Activated naive CD8-positive, alpha-beta T cell treated with anti-CD3 and anti-CD28 coated beads for 36 hours (primary cell): ENCODE measurements at regions not wholly inside any gene's neighbourhood (a gene's known extent, or its start where the extent isn't known, plus 50 kb on each side); places are given as distances from the start of the nearest gene placed in this dataset.

ENCODE experiments used
- DNase-seq: peaks from one replicate; pipeline ENCODE4 v3.0.0; 2021
- H3K27ac Mint-ChIP-seq: one replicate; pipeline ENCODE4 v1.8.0; 2022; ENCODE audit warnings: mild to moderate bottlenecking, moderate library complexity, mixed read lengths
- H3K27me3 Mint-ChIP-seq: one replicate; pipeline ENCODE4 v1.8.0; 2022; ENCODE audit warnings: mild to moderate bottlenecking, mixed read lengths
- H3K36me3 Mint-ChIP-seq: one replicate; pipeline ENCODE4 v1.8.0; 2021; ENCODE audit warnings: mild to moderate bottlenecking, mixed read lengths
- H3K4me1 Mint-ChIP-seq: one replicate; pipeline ENCODE4 v1.8.0; 2021; ENCODE audit warnings: mixed read lengths
- H3K4me3 Mint-ChIP-seq: one replicate; pipeline ENCODE4 v1.8.0; 2022; ENCODE audit warnings: mild to moderate bottlenecking, moderate library complexity, mixed read lengths
- H3K9me3 Mint-ChIP-seq: one replicate; pipeline ENCODE4 v1.8.0; 2022; ENCODE audit warnings: mixed read lengths

GRCh38 chr2:34371711-34372110 is 772.6 kb upstream of the FAM98A start:
- no peak overlapping the region for H3K4me3 Mint-ChIP-seq
- no peak overlapping the region for H3K27ac Mint-ChIP-seq
- no peaks in the 10 kb centered on the region for H3K27me3 Mint-ChIP-seq
- DNase-seq: no peak
- H3K36me3 Mint-ChIP-seq: no peaks in the 10 kb centered on the region
- no peaks in the 10 kb centered on the region for H3K9me3 Mint-ChIP-seq
- H3K4me1 Mint-ChIP-seq: no peaks in the 10 kb centered on the region

- DNase-seq: no peak
Measured at GRCh38 chr2:34368304-34368703, 769.2 kb upstream of the FAM98A start.

GRCh38 chr2:34365932-34366331 is 766.8 kb upstream of the FAM98A start:
- H3K4me3 Mint-ChIP-seq: no peak overlapping the region
- no peaks in the 10 kb centered on the region for H3K27me3 Mint-ChIP-seq
- peaks cover 4% of the 10 kb centered on the region for H3K9me3 Mint-ChIP-seq
- no peak for DNase-seq
- H3K27ac Mint-ChIP-seq: no peak overlapping the region
- no peaks in the 10 kb centered on the region for H3K36me3 Mint-ChIP-seq
- H3K4me1 Mint-ChIP-seq: no peaks in the 10 kb centered on the region

More at GRCh38 chr2:34368304-34368703, 769.2 kb upstream of the FAM98A start:
- peaks cover 4% of the 10 kb centered on the region for H3K9me3 Mint-ChIP-seq
- H3K27ac Mint-ChIP-seq: no peak overlapping the region
- H3K4me1 Mint-ChIP-seq: no peaks in the 10 kb centered on the region
- no peaks in the 10 kb centered on the region for H3K36me3 Mint-ChIP-seq
- H3K27me3 Mint-ChIP-seq: no peaks in the 10 kb centered on the region
- H3K4me3 Mint-ChIP-seq: no peak overlapping the region

GRCh38 chr2:34365512-34365911 is 766.4 kb upstream of the FAM98A start:
- Mint-ChIP-seq H3K4me1 (no peaks in the 10 kb centered on the region), H3K9me3 (peaks cover 4% of the 10 kb centered on the region), H3K36me3 (no peaks in the 10 kb centered on the region), H3K27ac (no peak overlapping the region), H3K27me3 (no peaks in the 10 kb centered on the region), H3K4me3 (no peak overlapping the region)
- DNase-seq: no peak

- Mint-ChIP-seq H3K36me3 (no peaks in the 10 kb centered on the region), H3K9me3 (peaks cover 1% of the 10 kb centered on the region), H3K4me3 (no peak overlapping the region), H3K27ac (no peak overlapping the region), H3K27me3 (no peaks in the 10 kb centered on the region), H3K4me1 (no peaks in the 10 kb centered on the region)
- DNase-seq: no peak
Measured at GRCh38 chr2:34353509-34354113, 754.5 kb upstream of the FAM98A start.

GRCh38 chr2:34349527-34349926 is 750.4 kb upstream of the FAM98A start:
- Mint-ChIP-seq H3K36me3 (no peaks in the 10 kb centered on the region), H3K27me3 (no peaks in the 10 kb centered on the region), H3K9me3 (peaks cover 7% of the 10 kb centered on the region), H3K4me3 (no peak overlapping the region), H3K27ac (no peak overlapping the region), H3K4me1 (no peaks in the 10 kb centered on the region)
- no peak for DNase-seq

GRCh38 chr2:34345030-34345429 is 745.9 kb upstream of the FAM98A start:
- H3K4me3 Mint-ChIP-seq: no peak overlapping the region
- no peaks in the 10 kb centered on the region for H3K36me3 Mint-ChIP-seq
- H3K27ac Mint-ChIP-seq: no peak overlapping the region
- H3K4me1 Mint-ChIP-seq: no peaks in the 10 kb centered on the region
- H3K9me3 Mint-ChIP-seq: peaks cover 7% of the 10 kb centered on the region
- no peaks in the 10 kb centered on the region for H3K27me3 Mint-ChIP-seq
- DNase-seq: no peak

- Mint-ChIP-seq H3K27ac (no peak overlapping the region), H3K4me1 (no peaks in the 10 kb centered on the region), H3K27me3 (no peaks in the 10 kb centered on the region), H3K4me3 (no peak overlapping the region), H3K9me3 (peaks cover 2% of the 10 kb centered on the region), H3K36me3 (no peaks in the 10 kb centered on the region)
- no peak for DNase-seq
Measured at GRCh38 chr2:34340307-34340706, 741.2 kb upstream of the FAM98A start.

GRCh38 chr2:34337735-34338134 is 738.6 kb upstream of the FAM98A start:
- H3K27ac Mint-ChIP-seq: no peak overlapping the region
- H3K9me3 Mint-ChIP-seq: peaks cover 6% of the 10 kb centered on the region
- DNase-seq: no peak
- no peaks in the 10 kb centered on the region for H3K4me1 Mint-ChIP-seq
- H3K27me3 Mint-ChIP-seq: no peaks in the 10 kb centered on the region
- H3K4me3 Mint-ChIP-seq: no peak overlapping the region
- no peaks in the 10 kb centered on the region for H3K36me3 Mint-ChIP-seq

GRCh38 chr2:34332813-34333212 is 733.7 kb upstream of the FAM98A start:
- no peaks in the 10 kb centered on the region for H3K27me3 Mint-ChIP-seq
- no peaks in the 10 kb centered on the region for H3K36me3 Mint-ChIP-seq
- H3K9me3 Mint-ChIP-seq: peaks cover 9% of the 10 kb centered on the region
- no peak overlapping the region for H3K4me3 Mint-ChIP-seq
- H3K4me1 Mint-ChIP-seq: no peaks in the 10 kb centered on the region
- DNase-seq: no peak
- no peak overlapping the region for H3K27ac Mint-ChIP-seq

- H3K27ac Mint-ChIP-seq: no peak overlapping the region
- no peak overlapping the region for H3K4me3 Mint-ChIP-seq
- no peaks in the 10 kb centered on the region for H3K9me3 Mint-ChIP-seq
- H3K36me3 Mint-ChIP-seq: no peaks in the 10 kb centered on the region
- DNase-seq: no peak
- no peaks in the 10 kb centered on the region for H3K27me3 Mint-ChIP-seq
- no peaks in the 10 kb centered on the region for H3K4me1 Mint-ChIP-seq
Measured at GRCh38 chr2:34320056-34320455, 721.0 kb upstream of the FAM98A start.

- H3K27ac Mint-ChIP-seq: no peak overlapping the region
- no peaks in the 10 kb centered on the region for H3K9me3 Mint-ChIP-seq
- H3K4me3 Mint-ChIP-seq: no peak overlapping the region
- no peaks in the 10 kb centered on the region for H3K4me1 Mint-ChIP-seq
- no peaks in the 10 kb centered on the region for H3K27me3 Mint-ChIP-seq
- DNase-seq: no peak
- H3K36me3 Mint-ChIP-seq: no peaks in the 10 kb centered on the region
Measured at GRCh38 chr2:34317797-34318196, 718.7 kb upstream of the FAM98A start.

GRCh38 chr2:34316788-34317187 is 717.7 kb upstream of the FAM98A start:
- Mint-ChIP-seq H3K9me3 (no peaks in the 10 kb centered on the region), H3K4me3 (no peak overlapping the region), H3K27me3 (no peaks in the 10 kb centered on the region), H3K27ac (no peak overlapping the region), H3K36me3 (no peaks in the 10 kb centered on the region), H3K4me1 (no peaks in the 10 kb centered on the region)
- no peak for DNase-seq

- Mint-ChIP-seq H3K27ac (no peak overlapping the region), H3K4me1 (no peaks in the 10 kb centered on the region)
Measured at GRCh38 chr2:34311816-34312215, 712.7 kb upstream of the FAM98A start.

GRCh38 chr2:34308140-34308539 is 709.0 kb upstream of the FAM98A start:
- DNase-seq: no peak
- Mint-ChIP-seq H3K4me1 (no peaks in the 10 kb centered on the region), H3K27ac (no peak overlapping the region), H3K27me3 (no peaks in the 10 kb centered on the region), H3K4me3 (no peak overlapping the region), H3K36me3 (no peaks in the 10 kb centered on the region), H3K9me3 (peaks cover 1% of the 10 kb centered on the region)

More at GRCh38 chr2:34311816-34312215, 712.7 kb upstream of the FAM98A start:
- no peaks in the 10 kb centered on the region for H3K36me3 Mint-ChIP-seq
- H3K27me3 Mint-ChIP-seq: no peaks in the 10 kb centered on the region
- H3K4me3 Mint-ChIP-seq: no peak overlapping the region
- peaks cover 1% of the 10 kb centered on the region for H3K9me3 Mint-ChIP-seq
- DNase-seq: no peak

- no peaks in the 10 kb centered on the region for H3K4me1 Mint-ChIP-seq
- no peak overlapping the region for H3K27ac Mint-ChIP-seq
- H3K27me3 Mint-ChIP-seq: no peaks in the 10 kb centered on the region
- no peak overlapping the region for H3K4me3 Mint-ChIP-seq
- no peak for DNase-seq
- H3K36me3 Mint-ChIP-seq: no peaks in the 10 kb centered on the region
- peaks cover 1% of the 10 kb centered on the region for H3K9me3 Mint-ChIP-seq
Measured at GRCh38 chr2:34307636-34308035, 708.5 kb upstream of the FAM98A start.
